ENCODE measurements at regions not wholly inside any gene's neighbourhood (a gene's known extent, or its start where the extent isn't known, plus 50 kb on each side); places are given as distances from the start of the nearest gene placed in this dataset.

DNA sequence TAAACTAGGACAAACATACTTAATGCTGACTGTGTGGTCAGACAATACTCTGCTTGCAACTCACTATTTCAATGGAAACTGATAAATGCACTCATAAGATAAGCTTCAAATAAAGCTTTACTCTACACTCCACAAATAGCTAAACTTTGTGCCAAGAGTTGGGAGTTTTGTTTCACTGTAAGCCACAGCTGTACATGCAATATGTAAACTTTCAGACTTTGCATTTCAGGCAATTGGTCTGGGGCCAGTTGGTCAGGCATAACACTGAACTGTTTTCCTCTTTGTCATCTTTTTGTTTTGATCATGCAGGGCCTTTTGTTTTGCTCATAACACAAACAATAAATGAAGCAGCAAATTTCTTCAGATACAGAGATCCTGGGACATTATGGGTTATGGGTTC lies 426.2 kb downstream of the IPO8 start:
- H3K27me3 ChIP-seq (ENCODE audit: control insufficient read depth in 2 of 2, insufficient read depth in 2 of 2, low read length in 2 of 2), result no peaks in the 10 kb centered on the region

DNA sequence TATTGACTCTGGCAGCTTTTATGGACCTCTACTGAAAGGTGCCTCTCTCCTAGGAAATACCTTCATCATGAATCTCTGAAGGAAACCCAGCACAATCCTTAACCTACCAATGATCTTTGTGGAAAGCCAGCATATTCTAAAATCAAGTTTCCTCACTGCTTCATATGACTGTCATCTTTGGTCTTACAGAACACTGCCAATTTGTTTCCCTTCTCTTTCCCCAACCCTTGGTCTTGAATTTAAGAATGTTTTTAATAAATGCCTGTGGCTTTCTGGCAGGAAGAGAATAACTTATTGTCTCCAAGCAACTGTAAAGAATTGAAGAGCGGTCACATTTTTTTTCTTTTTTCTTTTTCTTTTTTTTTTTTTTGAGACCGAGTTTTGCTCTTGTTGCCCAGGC lies 427.6 kb downstream of the IPO8 start:
- Histone ChIP-seq H3K4me3 (ENCODE audit: low read length in 2 of 2) (no peak overlapping the region), H3K27me3 (ENCODE audit: control insufficient read depth in 2 of 2, insufficient read depth in 2 of 2, low read length in 2 of 2) (no peaks in the 10 kb centered on the region), H3K9ac (ENCODE audit: low read depth in 1 of 2, low read length in 2 of 2) (no peak overlapping the region), H3K9me3 (ENCODE audit: control insufficient read depth in 2 of 2, low read length in 2 of 2) (peaks cover 0 to 2% of the 10 kb centered on the region in 2 donors), H3K4me1 (ENCODE audit: control insufficient read depth in 2 of 2, insufficient read depth in 2 of 2, low read length in 2 of 2) (no peaks in the 10 kb centered on the region), H3K36me3 (ENCODE audit: control insufficient read depth in 2 of 2, insufficient read depth in 2 of 2, low read length in 2 of 2) (no peaks in the 10 kb centered on the region), H3K27ac (ENCODE audit: low read depth in 2 of 2, low read length in 2 of 2) (no peak overlapping the region)

More for the DNA sequence above, 426.2 kb downstream of the IPO8 start:
- H3K4me3 ChIP-seq (ENCODE audit: low read length in 2 of 2), result no peak overlapping the region
- H3K4me1 ChIP-seq (ENCODE audit: control insufficient read depth in 2 of 2, insufficient read depth in 2 of 2, low read length in 2 of 2), result no peaks in the 10 kb centered on the region
- no peaks in the 10 kb centered on the region for H3K36me3 ChIP-seq (ENCODE audit: control insufficient read depth in 2 of 2, insufficient read depth in 2 of 2, low read length in 2 of 2)
- H3K9ac ChIP-seq (ENCODE audit: low read depth in 1 of 2, low read length in 2 of 2), result no peak overlapping the region
- H3K27ac ChIP-seq (ENCODE audit: low read depth in 2 of 2, low read length in 2 of 2), result no peak overlapping the region
- H3K9me3 ChIP-seq (ENCODE audit: control insufficient read depth in 2 of 2, low read length in 2 of 2), result peaks cover 0 to 2% of the 10 kb centered on the region in 2 donors

- no peaks in the 10 kb centered on the region for H3K4me1 ChIP-seq (ENCODE audit: control insufficient read depth in 2 of 2, insufficient read depth in 2 of 2, low read length in 2 of 2)
- no peak overlapping the region for H3K9ac ChIP-seq (ENCODE audit: low read depth in 1 of 2, low read length in 2 of 2)
- H3K9me3 ChIP-seq (ENCODE audit: control insufficient read depth in 2 of 2, low read length in 2 of 2), result peaks cover 0 to 2% of the 10 kb centered on the region in 2 donors
- no peaks in the 10 kb centered on the region for H3K27me3 ChIP-seq (ENCODE audit: control insufficient read depth in 2 of 2, insufficient read depth in 2 of 2, low read length in 2 of 2)
- no peak overlapping the region for H3K4me3 ChIP-seq (ENCODE audit: low read length in 2 of 2)
- no peaks in the 10 kb centered on the region for H3K36me3 ChIP-seq (ENCODE audit: control insufficient read depth in 2 of 2, insufficient read depth in 2 of 2, low read length in 2 of 2)
- no peak overlapping the region for H3K27ac ChIP-seq (ENCODE audit: low read depth in 2 of 2, low read length in 2 of 2)
These were observed 432.2 kb downstream of the IPO8 start for GRCh38 chr12:30263434-30263833.

GRCh38 chr12:30257618-30258017 lies 438.1 kb downstream of the IPO8 start:
- no peaks in the 10 kb centered on the region for H3K4me1 ChIP-seq (ENCODE audit: control insufficient read depth in 2 of 2, insufficient read depth in 2 of 2, low read length in 2 of 2)
- H3K27ac ChIP-seq (ENCODE audit: low read depth in 2 of 2, low read length in 2 of 2), result no peak overlapping the region
- H3K9me3 ChIP-seq (ENCODE audit: control insufficient read depth in 2 of 2, low read length in 2 of 2), result peaks cover 2 to 5% of the 10 kb centered on the region in 2 donors
- no peak overlapping the region for H3K4me3 ChIP-seq (ENCODE audit: low read length in 2 of 2)
- H3K36me3 ChIP-seq (ENCODE audit: control insufficient read depth in 2 of 2, insufficient read depth in 2 of 2, low read length in 2 of 2), result no peaks in the 10 kb centered on the region
- no peak overlapping the region for H3K9ac ChIP-seq (ENCODE audit: low read depth in 1 of 2, low read length in 2 of 2)
- H3K27me3 ChIP-seq (ENCODE audit: control insufficient read depth in 2 of 2, insufficient read depth in 2 of 2, low read length in 2 of 2), result no peaks in the 10 kb centered on the region

DNA sequence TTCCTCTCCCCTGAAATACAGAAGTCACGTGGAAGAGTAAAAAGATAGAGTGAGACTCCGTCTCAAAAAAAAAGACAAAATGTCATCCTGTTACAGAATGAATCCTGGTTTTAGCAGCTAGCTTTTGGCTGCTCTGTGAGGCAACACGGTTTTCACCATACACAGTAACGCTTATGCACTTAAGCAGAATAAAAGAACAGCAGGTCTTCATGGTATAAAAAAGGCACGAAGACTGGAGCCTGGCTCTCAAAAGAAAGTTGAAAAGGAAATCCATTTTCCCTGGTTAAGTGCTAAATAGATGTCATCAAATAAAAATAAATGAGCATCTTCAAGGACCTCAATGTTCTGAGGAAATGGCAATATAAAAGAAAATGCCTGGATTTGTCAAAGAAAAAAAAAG lies 444.1 kb downstream of the IPO8 start:
- Histone ChIP-seq H3K36me3 (ENCODE audit: control insufficient read depth in 2 of 2, insufficient read depth in 2 of 2, low read length in 2 of 2) (no peaks in the 10 kb centered on the region), H3K4me1 (ENCODE audit: control insufficient read depth in 2 of 2, insufficient read depth in 2 of 2, low read length in 2 of 2) (no peaks in the 10 kb centered on the region), H3K27ac (ENCODE audit: low read depth in 2 of 2, low read length in 2 of 2) (no peak overlapping the region), H3K9me3 (ENCODE audit: control insufficient read depth in 2 of 2, low read length in 2 of 2) (no peaks in the 10 kb centered on the region), H3K4me3 (ENCODE audit: low read length in 2 of 2) (no peak overlapping the region), H3K9ac (ENCODE audit: low read depth in 1 of 2, low read length in 2 of 2) (no peak overlapping the region), H3K27me3 (ENCODE audit: control insufficient read depth in 2 of 2, insufficient read depth in 2 of 2, low read length in 2 of 2) (no peaks in the 10 kb centered on the region)

DNA sequence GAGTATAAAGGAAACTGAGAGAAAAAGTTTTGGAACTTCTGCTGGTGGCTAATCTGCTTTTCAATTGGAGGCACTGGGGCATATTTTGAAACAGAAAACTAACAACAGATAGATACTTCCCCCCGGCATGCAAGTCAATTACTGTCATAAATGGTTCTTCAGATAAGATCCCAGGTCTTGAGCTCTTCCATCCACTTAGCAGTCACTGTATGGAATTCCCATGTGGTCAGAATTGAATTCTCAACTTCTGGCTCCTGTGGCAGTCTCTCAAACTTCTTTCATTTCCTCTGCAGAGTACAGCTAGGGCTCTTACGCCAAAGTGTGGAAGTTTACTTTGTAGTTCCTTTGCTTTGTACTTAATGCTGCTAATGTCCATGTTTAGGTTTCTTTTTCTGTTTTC lies 452.2 kb downstream of the IPO8 start:
- Histone ChIP-seq H3K9ac (ENCODE audit: low read depth in 1 of 2, low read length in 2 of 2) (no peak overlapping the region), H3K4me3 (ENCODE audit: low read length in 2 of 2) (no peak overlapping the region), H3K27ac (ENCODE audit: low read depth in 2 of 2, low read length in 2 of 2) (no peak overlapping the region), H3K4me1 (ENCODE audit: control insufficient read depth in 2 of 2, insufficient read depth in 2 of 2, low read length in 2 of 2) (no peaks in the 10 kb centered on the region), H3K27me3 (ENCODE audit: control insufficient read depth in 2 of 2, insufficient read depth in 2 of 2, low read length in 2 of 2) (no peaks in the 10 kb centered on the region), H3K36me3 (ENCODE audit: control insufficient read depth in 2 of 2, insufficient read depth in 2 of 2, low read length in 2 of 2) (no peaks in the 10 kb centered on the region), H3K9me3 (ENCODE audit: control insufficient read depth in 2 of 2, low read length in 2 of 2) (no peaks in the 10 kb centered on the region)

DNA sequence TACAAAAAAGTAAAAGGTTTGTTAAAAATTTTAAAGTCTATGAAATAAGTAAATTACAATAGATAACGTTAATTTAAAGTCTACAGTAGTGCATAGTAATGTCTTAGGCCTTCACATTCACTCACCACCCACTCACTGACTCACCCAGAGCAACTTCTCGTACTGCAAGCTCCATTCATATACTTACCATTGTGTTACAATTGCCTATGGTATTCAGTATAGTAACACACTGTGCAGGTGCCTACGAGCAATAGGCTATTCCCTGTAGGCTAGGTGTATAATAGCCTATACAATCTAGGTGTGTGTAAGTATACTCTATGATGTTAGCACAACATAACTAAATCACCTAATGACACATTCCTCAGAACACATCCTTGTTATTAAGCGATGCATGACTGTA lies 435.3 kb upstream of the TMTC1 start:
- H3K36me3 ChIP-seq (ENCODE audit: control insufficient read depth in 2 of 2, insufficient read depth in 2 of 2, low read length in 2 of 2), result no peaks in the 10 kb centered on the region
- no peaks in the 10 kb centered on the region for H3K9me3 ChIP-seq (ENCODE audit: control insufficient read depth in 2 of 2, low read length in 2 of 2)
- H3K9ac ChIP-seq (ENCODE audit: low read depth in 1 of 2, low read length in 2 of 2), result no peak overlapping the region
- H3K27me3 ChIP-seq (ENCODE audit: control insufficient read depth in 2 of 2, insufficient read depth in 2 of 2, low read length in 2 of 2), result no peaks in the 10 kb centered on the region
- no peaks in the 10 kb centered on the region for H3K4me1 ChIP-seq (ENCODE audit: control insufficient read depth in 2 of 2, insufficient read depth in 2 of 2, low read length in 2 of 2)
- H3K4me3 ChIP-seq (ENCODE audit: low read length in 2 of 2), result no peak overlapping the region
- H3K27ac ChIP-seq (ENCODE audit: low read depth in 2 of 2, low read length in 2 of 2), result no peak overlapping the region

DNA sequence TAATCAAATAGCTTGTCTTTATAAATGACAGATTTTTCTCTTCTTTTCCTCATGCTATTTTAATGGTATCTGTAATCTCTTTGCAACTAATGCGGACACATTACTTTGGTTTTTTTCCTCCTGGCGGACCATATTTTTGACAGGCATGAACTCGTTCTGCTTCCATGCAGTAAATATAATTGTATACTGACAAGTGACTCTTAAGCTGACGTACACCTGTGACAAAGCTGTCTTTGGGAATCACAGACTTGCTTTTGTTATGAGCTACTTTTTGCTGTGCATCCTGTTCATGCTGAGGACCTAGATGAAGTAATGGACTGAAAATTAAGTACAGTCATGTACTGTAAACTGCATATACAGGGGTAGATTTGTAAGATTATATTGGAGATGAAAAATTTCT lies 434.3 kb upstream of the TMTC1 start:
- H3K4me1 ChIP-seq (ENCODE audit: control insufficient read depth in 2 of 2, insufficient read depth in 2 of 2, low read length in 2 of 2), result no peaks in the 10 kb centered on the region
- no peaks in the 10 kb centered on the region for H3K27me3 ChIP-seq (ENCODE audit: control insufficient read depth in 2 of 2, insufficient read depth in 2 of 2, low read length in 2 of 2)
- H3K9me3 ChIP-seq (ENCODE audit: control insufficient read depth in 2 of 2, low read length in 2 of 2), result no peaks in the 10 kb centered on the region
- H3K4me3 ChIP-seq (ENCODE audit: low read length in 2 of 2), result no peak overlapping the region
- no peak overlapping the region for H3K9ac ChIP-seq (ENCODE audit: low read depth in 1 of 2, low read length in 2 of 2)
- no peaks in the 10 kb centered on the region for H3K36me3 ChIP-seq (ENCODE audit: control insufficient read depth in 2 of 2, insufficient read depth in 2 of 2, low read length in 2 of 2)
- no peak overlapping the region for H3K27ac ChIP-seq (ENCODE audit: low read depth in 2 of 2, low read length in 2 of 2)

DNA sequence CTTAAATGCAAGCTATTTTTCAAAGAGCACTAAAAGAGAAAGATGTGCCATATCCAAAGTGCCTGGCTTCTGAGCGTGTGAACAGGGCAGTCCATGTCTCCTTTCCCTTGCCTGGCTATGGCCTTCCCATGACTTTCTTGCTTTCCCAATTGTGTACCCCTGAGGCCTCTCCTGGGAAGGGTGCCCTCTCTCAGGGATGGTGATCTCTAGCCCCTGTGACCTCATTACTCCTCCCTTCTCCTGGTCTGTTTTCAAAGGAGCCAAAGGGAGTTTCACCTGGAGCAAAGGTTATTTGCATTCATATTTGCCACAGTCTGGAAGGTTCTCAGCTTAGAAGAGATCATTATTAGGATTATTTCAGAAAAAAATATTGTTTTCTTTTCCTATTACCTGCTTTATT lies 429.4 kb upstream of the TMTC1 start:
- Histone ChIP-seq H3K9ac (ENCODE audit: low read depth in 1 of 2, low read length in 2 of 2) (no peak overlapping the region), H3K27me3 (ENCODE audit: control insufficient read depth in 2 of 2, insufficient read depth in 2 of 2, low read length in 2 of 2) (no peaks in the 10 kb centered on the region), H3K36me3 (ENCODE audit: control insufficient read depth in 2 of 2, insufficient read depth in 2 of 2, low read length in 2 of 2) (no peaks in the 10 kb centered on the region), H3K9me3 (ENCODE audit: control insufficient read depth in 2 of 2, low read length in 2 of 2) (no peaks in the 10 kb centered on the region), H3K4me1 (ENCODE audit: control insufficient read depth in 2 of 2, insufficient read depth in 2 of 2, low read length in 2 of 2) (no peaks in the 10 kb centered on the region), H3K4me3 (ENCODE audit: low read length in 2 of 2) (no peak overlapping the region), H3K27ac (ENCODE audit: low read depth in 2 of 2, low read length in 2 of 2) (no peak overlapping the region)

DNA sequence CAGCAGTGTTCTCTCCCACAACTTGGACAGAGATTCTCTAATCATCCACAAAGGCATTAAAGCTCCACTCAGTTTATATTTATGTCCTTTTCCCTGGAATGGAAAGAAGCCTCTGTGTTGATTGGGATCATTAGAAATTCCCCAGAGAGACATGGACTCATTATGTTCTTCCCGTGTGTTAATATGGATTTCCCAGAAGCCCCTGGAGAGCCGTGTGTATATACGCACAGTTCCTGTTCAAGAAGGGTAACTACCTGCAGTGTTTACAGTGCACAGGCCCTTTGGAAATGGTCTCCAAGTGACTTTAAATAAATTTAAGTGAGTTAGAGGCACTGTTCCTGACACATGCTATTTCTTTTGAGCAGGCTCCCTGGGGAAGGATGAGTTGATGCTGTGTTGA lies 428.0 kb upstream of the TMTC1 start:
- no peaks in the 10 kb centered on the region for H3K4me1 ChIP-seq (ENCODE audit: control insufficient read depth in 2 of 2, insufficient read depth in 2 of 2, low read length in 2 of 2)

DNA sequence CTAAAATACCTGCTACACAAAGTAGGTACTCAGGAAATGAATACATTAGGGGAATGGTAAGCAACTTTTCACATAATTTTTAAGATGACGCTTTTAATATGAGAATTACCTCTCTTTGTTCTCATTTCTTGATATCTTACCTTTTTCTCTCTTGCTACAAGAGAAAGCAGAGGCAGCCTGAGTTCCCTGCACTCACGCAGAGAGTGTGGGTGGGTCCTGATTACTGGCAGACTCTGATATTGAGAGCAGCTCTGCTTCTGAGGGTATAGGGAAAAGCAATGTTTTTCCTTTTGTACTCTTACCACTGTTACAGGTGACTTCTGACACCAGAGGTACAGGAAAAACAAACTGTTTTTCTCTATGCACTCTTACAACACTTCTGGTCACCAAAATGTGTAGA lies 420.2 kb upstream of the TMTC1 start:
- Histone ChIP-seq H3K4me3 (ENCODE audit: low read length in 2 of 2) (no peak overlapping the region), H3K27ac (ENCODE audit: low read depth in 2 of 2, low read length in 2 of 2) (no peak overlapping the region), H3K4me1 (ENCODE audit: control insufficient read depth in 2 of 2, insufficient read depth in 2 of 2, low read length in 2 of 2) (no peaks in the 10 kb centered on the region), H3K9ac (ENCODE audit: low read depth in 1 of 2, low read length in 2 of 2) (no peak overlapping the region), H3K27me3 (ENCODE audit: control insufficient read depth in 2 of 2, insufficient read depth in 2 of 2, low read length in 2 of 2) (no peaks in the 10 kb centered on the region), H3K9me3 (ENCODE audit: control insufficient read depth in 2 of 2, low read length in 2 of 2) (no peaks in the 10 kb centered on the region), H3K36me3 (ENCODE audit: control insufficient read depth in 2 of 2, insufficient read depth in 2 of 2, low read length in 2 of 2) (no peaks in the 10 kb centered on the region)

More for the DNA sequence above, 428.0 kb upstream of the TMTC1 start:
- no peaks in the 10 kb centered on the region for H3K27me3 ChIP-seq (ENCODE audit: control insufficient read depth in 2 of 2, insufficient read depth in 2 of 2, low read length in 2 of 2)
- H3K36me3 ChIP-seq (ENCODE audit: control insufficient read depth in 2 of 2, insufficient read depth in 2 of 2, low read length in 2 of 2), result no peaks in the 10 kb centered on the region
- no peak overlapping the region for H3K4me3 ChIP-seq (ENCODE audit: low read length in 2 of 2)
- no peak overlapping the region for H3K27ac ChIP-seq (ENCODE audit: low read depth in 2 of 2, low read length in 2 of 2)
- H3K9ac ChIP-seq (ENCODE audit: low read depth in 1 of 2, low read length in 2 of 2), result no peak overlapping the region
- no peaks in the 10 kb centered on the region for H3K9me3 ChIP-seq (ENCODE audit: control insufficient read depth in 2 of 2, low read length in 2 of 2)

All from mucosa of rectum (tissue), 2 donors.